IgD-negative memory B cell (primary cell): ENCODE measurements at regions not wholly inside any gene's neighbourhood (a gene's known extent, or its start where the extent isn't known, plus 50 kb on each side); places are given as distances from the start of the nearest gene placed in this dataset.
"Not testable (repeated sequence)": the region's sequence is repeated elsewhere in the genome, so short reads cannot be mapped to it uniquely, and the experiment has no call there.

Source experiments
- H3K27ac Mint-ChIP-seq, 3 donors: one replicate each; pipeline ENCODE4 v1.8.0; 2020 to 2022; ENCODE audit warnings: mild to moderate bottlenecking in 3 of 3, mixed read lengths in 3 of 3, moderate library complexity in 1 of 3
- H3K27me3 Mint-ChIP-seq: one replicate; pipeline ENCODE4 v1.8.0; 2021; ENCODE audit warnings: mixed read lengths
- H3K36me3 Mint-ChIP-seq: one replicate; pipeline ENCODE4 v1.8.0; 2020; ENCODE audit warnings: mild to moderate bottlenecking, mixed read lengths
- H3K4me1 Mint-ChIP-seq, 3 donors: one replicate each; pipeline ENCODE4 v1.8.0; 2020 to 2022; ENCODE audit warnings: mixed read lengths in 3 of 3, mild to moderate bottlenecking in 1 of 3
- H3K4me3 Mint-ChIP-seq, 4 donors: one replicate each; pipeline ENCODE4 v1.8.0; 2020 to 2022; ENCODE audit warnings: mild to moderate bottlenecking in 4 of 4, mixed read lengths in 4 of 4, moderate library complexity in 3 of 4
- H3K9me3 Mint-ChIP-seq, 3 donors: one replicate each; pipeline ENCODE4 v1.8.0; 2020 to 2021; ENCODE audit warnings: mixed read lengths in 3 of 3, mild to moderate bottlenecking in 1 of 3

DNA sequence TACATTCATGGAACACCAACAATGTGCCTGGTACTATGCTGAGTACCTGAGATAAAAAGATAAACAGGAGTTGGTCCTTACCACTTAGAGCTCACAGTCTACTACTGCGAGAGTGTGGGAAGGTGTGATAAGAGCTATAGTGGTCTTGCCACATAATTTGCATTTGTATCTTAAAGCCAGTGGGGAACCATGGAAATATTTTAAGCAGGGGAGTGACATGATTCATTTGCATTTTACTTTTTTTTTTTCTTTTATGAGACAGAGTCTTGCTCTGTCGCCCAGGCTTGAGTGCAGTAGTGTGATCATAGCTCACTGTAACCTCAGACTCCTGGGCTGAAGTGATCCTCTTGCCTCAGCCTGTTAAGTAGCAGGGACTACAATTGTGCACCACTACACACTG lies 53.6 kb downstream of the SRGAP2 start:
- H3K27me3 Mint-ChIP-seq: not testable (repeated sequence)

DNA sequence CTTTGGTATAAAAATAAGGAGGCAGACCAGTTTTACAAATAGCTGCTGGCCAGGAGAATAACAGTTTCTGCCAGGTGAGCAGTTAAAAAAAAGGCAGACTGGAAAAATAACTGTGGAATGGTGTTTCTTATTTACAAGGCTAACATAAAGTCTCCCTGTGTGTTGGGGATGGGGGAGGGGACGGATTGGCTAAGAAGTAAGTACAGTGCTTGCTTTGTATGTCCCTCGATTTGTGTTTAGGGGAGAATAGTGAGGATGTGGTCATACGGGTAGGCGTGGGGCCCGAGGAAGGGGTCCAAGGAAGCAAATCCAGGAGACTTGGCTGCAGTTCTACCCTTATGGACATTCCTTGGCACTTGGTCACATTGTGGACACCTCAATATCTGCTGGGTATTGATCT lies 58.1 kb downstream of the SRGAP2 start:
- not testable (repeated sequence) for H3K36me3 Mint-ChIP-seq, H3K4me3 Mint-ChIP-seq, H3K27ac Mint-ChIP-seq, H3K27me3 Mint-ChIP-seq, H3K9me3 Mint-ChIP-seq, H3K4me1 Mint-ChIP-seq

More for the DNA sequence above, 53.6 kb downstream of the SRGAP2 start:
- H3K9me3 Mint-ChIP-seq, H3K27ac Mint-ChIP-seq, H3K4me3 Mint-ChIP-seq, H3K36me3 Mint-ChIP-seq: not testable (repeated sequence)
- peaks cover 5 to 12% (median 8%) of the 10 kb centered on the region in 3 donors for H3K4me1 Mint-ChIP-seq

GRCh38 chr1:206262424-206262823 lies 59.1 kb downstream of the SRGAP2 start:
- H3K27me3 Mint-ChIP-seq, H3K27ac Mint-ChIP-seq, H3K4me1 Mint-ChIP-seq, H3K9me3 Mint-ChIP-seq, H3K36me3 Mint-ChIP-seq, H3K4me3 Mint-ChIP-seq: not testable (repeated sequence)

DNA sequence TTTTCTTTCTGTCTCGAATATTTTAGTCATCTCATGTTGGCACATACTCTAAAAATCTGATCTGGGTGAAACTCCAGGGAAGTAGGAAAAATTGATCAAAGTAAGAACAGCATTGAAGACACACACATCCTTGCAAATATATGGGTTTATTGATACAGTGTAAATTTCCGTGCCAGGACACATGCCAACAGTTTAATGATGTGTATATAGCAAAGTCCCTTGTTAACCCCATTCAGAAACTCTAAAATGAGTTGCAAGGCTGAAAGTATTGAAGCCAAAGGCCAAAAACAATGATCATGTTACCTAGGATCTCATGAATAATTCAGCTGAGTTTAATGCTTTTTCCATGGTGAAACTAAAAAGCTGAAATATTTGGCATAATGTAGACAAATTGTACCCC lies 61.6 kb downstream of the SRGAP2 start:
- not testable (repeated sequence) for H3K4me3 Mint-ChIP-seq, H3K4me1 Mint-ChIP-seq, H3K27me3 Mint-ChIP-seq, H3K27ac Mint-ChIP-seq, H3K36me3 Mint-ChIP-seq, H3K9me3 Mint-ChIP-seq

DNA sequence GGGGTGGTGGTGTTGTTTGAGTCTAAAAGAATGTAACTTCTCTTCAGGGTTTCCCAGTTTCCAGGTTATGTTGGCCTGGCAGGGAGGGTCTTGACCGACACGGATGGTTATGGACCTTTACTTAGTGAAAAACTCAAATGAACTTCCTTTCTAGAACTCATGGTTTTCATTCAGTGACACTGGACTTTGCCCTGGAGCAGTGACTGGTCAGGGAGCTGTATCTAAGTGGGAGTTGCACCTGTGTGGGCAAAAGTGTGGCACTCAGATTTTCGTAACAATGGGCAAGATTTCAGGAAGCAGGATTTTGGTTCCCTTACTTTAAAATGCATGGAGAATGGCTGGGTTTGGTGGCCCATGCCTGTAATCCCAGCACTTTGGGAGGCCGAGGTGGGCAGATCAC lies 67.8 kb downstream of the SRGAP2 start:
- H3K27me3 Mint-ChIP-seq, H3K9me3 Mint-ChIP-seq, H3K36me3 Mint-ChIP-seq, H3K27ac Mint-ChIP-seq, H3K4me3 Mint-ChIP-seq, H3K4me1 Mint-ChIP-seq: not testable (repeated sequence)

GRCh38 chr1:206273104-206273503 lies 69.8 kb downstream of the SRGAP2 start:
- not testable (repeated sequence) for H3K36me3 Mint-ChIP-seq, H3K27me3 Mint-ChIP-seq, H3K4me3 Mint-ChIP-seq, H3K27ac Mint-ChIP-seq, H3K4me1 Mint-ChIP-seq, H3K9me3 Mint-ChIP-seq

DNA sequence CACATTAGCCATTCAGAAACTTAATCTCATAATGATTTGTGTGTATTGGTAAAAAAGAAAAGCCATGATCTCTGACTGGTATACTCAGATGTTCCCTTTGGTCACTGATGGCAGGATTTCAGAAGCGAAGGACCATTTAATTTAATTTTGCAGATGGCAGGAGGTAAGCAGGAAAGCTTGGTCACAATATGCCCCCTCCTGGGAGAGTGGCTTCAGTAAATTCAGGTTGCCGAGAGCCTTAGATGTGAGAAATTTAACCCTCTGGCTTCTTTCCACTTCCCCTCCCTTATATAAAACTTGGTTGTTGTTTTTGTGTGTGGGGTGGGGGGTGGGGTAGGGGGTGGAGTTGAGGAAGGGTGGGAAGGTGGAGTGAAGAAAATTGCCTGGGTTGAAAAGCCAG lies 72.8 kb downstream of the SRGAP2 start:
- not testable (repeated sequence) for H3K27ac Mint-ChIP-seq, H3K36me3 Mint-ChIP-seq, H3K4me3 Mint-ChIP-seq, H3K27me3 Mint-ChIP-seq, H3K9me3 Mint-ChIP-seq, H3K4me1 Mint-ChIP-seq

DNA sequence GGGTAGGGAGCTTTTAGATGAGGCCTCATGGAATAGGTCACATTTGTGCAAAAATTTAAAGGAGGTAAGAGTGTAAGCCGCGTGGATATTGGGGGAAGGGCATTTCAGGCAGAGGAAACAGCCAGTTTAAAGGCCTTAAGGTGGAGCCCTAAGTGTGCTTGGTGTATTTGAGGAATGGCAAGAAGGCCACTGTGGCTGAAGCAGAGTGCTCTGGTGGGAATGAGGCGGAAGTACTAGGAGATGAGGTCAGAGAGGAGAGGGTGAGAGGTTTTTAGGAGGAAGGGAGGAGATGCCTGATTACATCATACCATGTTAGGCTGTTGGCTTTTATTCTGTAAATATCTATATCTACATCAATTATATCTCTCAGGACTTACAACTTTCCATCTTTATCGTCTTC lies 75.3 kb downstream of the SRGAP2 start:
- H3K36me3 Mint-ChIP-seq, H3K27ac Mint-ChIP-seq, H3K9me3 Mint-ChIP-seq, H3K27me3 Mint-ChIP-seq, H3K4me3 Mint-ChIP-seq, H3K4me1 Mint-ChIP-seq: not testable (repeated sequence)

GRCh38 chr1:206280683-206281082 lies 77.3 kb downstream of the SRGAP2 start:
- H3K9me3 Mint-ChIP-seq, H3K4me1 Mint-ChIP-seq, H3K27me3 Mint-ChIP-seq, H3K27ac Mint-ChIP-seq, H3K4me3 Mint-ChIP-seq, H3K36me3 Mint-ChIP-seq: not testable (repeated sequence)

DNA sequence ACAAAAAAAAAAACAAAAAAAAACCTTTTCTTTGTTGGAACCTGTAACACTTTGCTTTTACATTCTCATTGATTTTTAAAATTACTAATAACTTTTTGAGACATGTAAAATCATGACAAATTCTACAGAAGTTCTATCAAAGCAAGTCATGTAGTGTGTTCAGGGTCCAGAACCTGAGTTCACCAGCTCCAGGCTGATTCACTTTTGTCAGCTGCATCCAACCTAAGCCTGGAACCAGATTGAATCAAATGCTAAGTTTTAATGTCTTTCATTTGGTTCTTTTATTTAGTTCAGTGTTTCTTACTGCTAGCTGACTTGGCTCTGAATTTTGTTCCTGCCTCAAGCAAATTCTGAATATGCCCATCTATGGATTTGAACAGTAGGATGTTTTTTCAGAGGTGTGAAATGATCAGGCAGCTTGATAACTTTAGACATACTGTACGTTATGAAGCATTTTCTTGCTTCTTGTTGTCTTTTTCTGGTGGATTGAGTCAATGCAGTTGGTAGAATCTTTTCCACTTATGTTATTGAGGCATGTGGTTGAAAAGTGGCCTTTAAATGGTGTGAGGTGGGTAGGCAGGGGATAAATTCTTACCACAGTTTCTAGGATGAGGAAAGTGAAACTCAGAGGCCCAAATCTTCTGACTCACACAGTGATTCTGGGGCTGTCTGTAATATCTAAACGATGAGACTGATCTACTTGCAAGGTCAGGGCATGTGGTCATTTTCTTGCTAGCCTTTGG lies 78.7 kb downstream of the SRGAP2 start:
- H3K4me3 Mint-ChIP-seq, H3K4me1 Mint-ChIP-seq, H3K9me3 Mint-ChIP-seq, H3K27ac Mint-ChIP-seq, H3K36me3 Mint-ChIP-seq, H3K27me3 Mint-ChIP-seq: not testable (repeated sequence)

DNA sequence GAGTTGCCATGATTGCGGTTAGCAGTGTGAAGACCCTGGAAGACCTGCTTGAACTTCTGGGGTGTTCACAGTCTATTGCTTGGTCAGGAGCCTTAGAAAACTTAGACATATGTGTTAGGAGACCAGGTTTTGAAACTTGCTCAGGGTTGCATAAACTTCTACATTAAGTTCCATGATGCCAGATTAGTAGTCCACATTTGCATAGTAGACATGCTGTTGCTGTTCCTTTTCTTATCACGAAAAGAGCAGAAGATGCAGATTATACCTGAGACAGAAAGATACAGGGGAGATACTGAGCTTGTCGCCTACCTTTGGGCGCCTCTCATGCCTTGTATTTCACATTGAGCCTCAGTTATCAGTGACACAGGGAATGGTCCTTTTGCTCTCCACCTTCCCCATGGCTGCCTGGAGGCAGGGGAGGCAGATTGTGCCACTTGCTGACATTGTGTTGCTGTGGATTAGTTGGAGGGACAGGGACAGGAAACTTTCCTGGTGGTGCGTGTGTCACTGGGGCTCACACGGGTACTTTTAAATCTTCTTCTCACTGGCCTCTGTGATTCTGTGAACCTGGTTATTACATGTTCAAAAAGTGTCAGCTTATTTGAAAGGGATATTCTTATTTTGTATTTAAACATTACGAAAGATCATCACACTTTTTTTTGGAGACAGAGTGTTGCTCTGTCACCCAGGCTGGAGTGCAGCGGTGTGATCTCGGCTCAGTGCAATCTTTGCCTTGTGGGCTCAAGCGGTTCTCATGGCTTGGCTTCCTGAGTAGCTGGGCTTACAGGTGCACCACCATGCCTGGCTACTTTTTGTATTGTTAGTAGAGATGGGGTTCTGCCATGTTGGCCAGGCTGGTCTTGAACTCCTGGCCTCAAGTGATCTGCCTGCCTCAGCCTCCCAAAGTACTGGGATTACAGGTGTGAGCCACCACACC lies 82.0 kb downstream of the SRGAP2 start:
- H3K36me3 Mint-ChIP-seq, H3K4me3 Mint-ChIP-seq, H3K27ac Mint-ChIP-seq, H3K9me3 Mint-ChIP-seq, H3K27me3 Mint-ChIP-seq, H3K4me1 Mint-ChIP-seq: not testable (repeated sequence)

DNA sequence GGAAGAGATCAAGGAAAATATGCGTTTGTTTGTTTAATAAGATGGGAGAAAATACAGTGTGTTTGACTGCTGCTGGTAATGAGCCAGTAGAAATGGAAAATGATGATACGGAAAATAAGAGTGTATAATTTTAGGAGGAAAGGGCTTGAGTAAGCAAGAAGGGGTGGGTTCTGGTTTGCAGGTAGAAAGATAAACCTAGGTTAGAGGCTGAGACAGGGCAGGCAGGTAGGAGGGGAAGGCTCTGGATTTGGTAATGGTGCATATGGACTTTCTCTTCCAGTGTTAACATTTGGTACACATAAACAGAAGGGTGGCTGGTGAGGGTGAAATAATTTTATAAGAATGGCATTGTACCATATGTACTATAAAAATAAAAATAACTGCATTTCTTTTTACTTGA lies 84.4 kb downstream of the SRGAP2 start:
- not testable (repeated sequence) for H3K36me3 Mint-ChIP-seq, H3K9me3 Mint-ChIP-seq, H3K27ac Mint-ChIP-seq, H3K4me1 Mint-ChIP-seq, H3K27me3 Mint-ChIP-seq
- peak overlapping the region in 3 of 4 donors; percentile 30 to 87 (median 82) for H3K4me3 Mint-ChIP-seq

DNA sequence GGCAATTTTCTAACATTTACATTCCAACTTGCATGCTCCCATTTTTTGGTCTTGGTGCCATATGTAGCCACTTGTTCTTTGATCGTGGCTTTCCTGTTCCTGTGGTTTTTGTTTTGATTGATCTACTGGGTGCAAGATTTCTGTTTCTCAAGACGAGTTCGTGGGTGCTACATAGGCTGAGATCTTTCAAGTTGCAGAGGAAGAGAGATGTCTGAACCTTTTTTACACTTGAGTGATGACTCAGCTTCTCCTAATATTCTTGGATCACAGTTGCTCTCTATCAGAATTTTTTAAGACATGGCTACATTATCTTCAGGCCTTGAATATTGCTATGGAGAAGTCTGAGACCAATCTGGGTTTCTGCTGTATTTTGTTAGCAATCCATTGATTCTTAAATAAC lies 85.1 kb downstream of the SRGAP2 start:
- not testable (repeated sequence) for H3K27ac Mint-ChIP-seq, H3K27me3 Mint-ChIP-seq, H3K36me3 Mint-ChIP-seq, H3K4me1 Mint-ChIP-seq, H3K4me3 Mint-ChIP-seq, H3K9me3 Mint-ChIP-seq

GRCh38 chr1:206297145-206298031 lies 94.0 kb downstream of the SRGAP2 start:
- H3K27me3 Mint-ChIP-seq, H3K4me1 Mint-ChIP-seq, H3K36me3 Mint-ChIP-seq: not testable (repeated sequence)

GRCh38 chr1:206298032-206298392 lies 94.7 kb downstream of the SRGAP2 start:
- H3K36me3 Mint-ChIP-seq, H3K9me3 Mint-ChIP-seq, H3K4me3 Mint-ChIP-seq, H3K27ac Mint-ChIP-seq, H3K27me3 Mint-ChIP-seq, H3K4me1 Mint-ChIP-seq: not testable (repeated sequence)

More at GRCh38 chr1:206297145-206298031, 94.0 kb downstream of the SRGAP2 start:
- not testable (repeated sequence) for H3K27ac Mint-ChIP-seq, H3K9me3 Mint-ChIP-seq, H3K4me3 Mint-ChIP-seq
